Activated T-cell treated with anti-CD3 and anti-CD28 coated beads, Interleukin-2, amount 50 U/mL, for 72 hours (primary cell): ENCODE measurements at regions not wholly inside any gene's neighbourhood (a gene's known extent, or its start where the extent isn't known, plus 50 kb on each side); places are given as distances from the start of the nearest gene placed in this dataset.
A peak's percentile ranks its signal among the peaks of the same experiment; 100 is the strongest.

Experiments
- ATAC-seq, 2 donors: fragments of 150-1000 bp; cut with Tn5 transposase; replicated peaks in 1 of 2; 2 replicates each; pipeline ENCODE4 v1.10.0; 2021; ENCODE audit warnings: moderate library complexity in 2 of 2, mild to moderate bottlenecking in 1 of 2
- DNase-seq, 2 donors: peaks; one replicate each; pipeline ENCODE4 v3.0.0; 2021 to 2022; ENCODE audit warnings: mixed read lengths in 1 of 2
- H3K27ac Mint-ChIP-seq: one replicate; pipeline ENCODE4 v1.8.0; 2022; ENCODE audit warnings: mild to moderate bottlenecking, moderate library complexity, mixed read lengths
- H3K27me3 Mint-ChIP-seq: one replicate; pipeline ENCODE4 v1.8.0; 2022; ENCODE audit warnings: low read depth, mixed read lengths
- H3K36me3 Mint-ChIP-seq, 2 donors: one replicate each; pipeline ENCODE4 v1.8.0; 2022; ENCODE audit warnings: mixed read lengths in 2 of 2, mild to moderate bottlenecking in 1 of 2; ENCODE audit not compliant: insufficient read depth in 2 of 2
- H3K4me1 Mint-ChIP-seq: one replicate; pipeline ENCODE4 v1.8.0; 2022; ENCODE audit warnings: low read depth, mixed read lengths
- H3K4me3 Mint-ChIP-seq, 2 donors: one replicate each; pipeline ENCODE4 v1.8.0; 2022; ENCODE audit warnings: mild to moderate bottlenecking in 2 of 2, mixed read lengths in 2 of 2, moderate library complexity in 2 of 2
- H3K9me3 Mint-ChIP-seq, 2 donors: one replicate each; pipeline ENCODE4 v1.8.0; 2022; ENCODE audit warnings: mixed read lengths in 2 of 2

DNA sequence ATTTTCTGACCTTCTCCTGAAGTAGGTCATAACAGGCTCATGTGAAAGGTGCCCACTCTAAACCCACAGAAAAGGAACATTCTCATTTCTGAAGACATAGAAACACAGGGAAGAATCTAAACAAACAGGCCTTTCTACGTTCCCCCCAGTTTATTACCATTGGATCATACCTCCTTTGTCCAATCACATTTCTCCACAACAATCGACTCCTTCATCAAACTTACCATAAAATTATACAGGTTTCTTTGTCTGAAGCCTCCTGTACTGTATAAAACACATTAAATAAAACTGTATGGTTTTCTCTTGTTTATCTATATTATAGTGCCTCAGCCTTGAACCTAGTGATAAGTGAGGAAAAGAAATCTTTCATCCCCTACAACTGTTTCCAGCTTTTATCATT lies 340.7 kb downstream of the ENC1 start:
- H3K36me3 Mint-ChIP-seq: peaks cover 0 to 2% of the 10 kb centered on the region in 2 donors
- peaks cover 3 to 4% of the 10 kb centered on the region in 2 donors for H3K9me3 Mint-ChIP-seq
- no peak overlapping the region for H3K4me3 Mint-ChIP-seq
- no peak overlapping the region for H3K27ac Mint-ChIP-seq
- peaks cover 15% of the 10 kb centered on the region for H3K27me3 Mint-ChIP-seq
- DNase-seq (no peak), ATAC-seq (no peak)
- no peaks in the 10 kb centered on the region for H3K4me1 Mint-ChIP-seq

DNA sequence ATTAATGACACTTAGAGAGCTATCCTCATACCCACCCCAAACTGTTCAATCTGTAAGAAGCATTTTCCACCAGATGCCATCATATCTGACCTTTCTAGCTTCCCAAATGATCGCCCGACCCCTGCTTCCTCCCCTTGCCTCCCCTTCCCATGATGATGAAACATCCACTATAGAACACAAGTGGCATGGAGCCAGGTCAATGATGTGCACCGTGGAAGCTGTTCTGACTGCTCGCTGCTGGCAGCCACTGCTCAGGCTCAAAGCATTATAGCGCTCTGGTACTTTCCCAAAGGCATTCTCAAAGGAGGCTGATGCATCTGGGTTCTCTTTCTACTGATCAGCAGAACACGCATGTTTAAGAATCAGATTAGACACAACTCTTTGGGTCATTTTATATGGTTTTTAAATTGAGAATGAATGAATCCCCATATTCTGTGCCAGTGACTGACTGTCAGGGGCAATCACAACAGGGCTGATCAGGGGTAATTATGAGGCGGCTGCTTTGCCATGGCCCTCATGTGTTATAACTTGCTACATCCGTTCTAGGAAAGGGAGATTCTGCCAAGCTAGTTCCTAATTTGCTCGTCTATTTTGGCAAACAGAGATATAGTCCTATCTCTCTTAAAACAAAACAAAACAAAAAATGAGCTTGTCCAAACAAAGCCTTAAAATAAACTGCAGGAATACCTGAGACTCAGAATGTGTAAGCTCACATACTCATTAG lies 343.7 kb downstream of the ENC1 start:
- DNase-seq: no peak
- Mint-ChIP-seq H3K4me3 (no peak overlapping the region), H3K4me1 (no peaks in the 10 kb centered on the region), H3K27me3 (peaks cover 10% of the 10 kb centered on the region), H3K9me3 (peaks cover 3 to 4% of the 10 kb centered on the region in 2 donors), H3K27ac (no peak overlapping the region), H3K36me3 (peaks cover 0 to 2% of the 10 kb centered on the region in 2 donors)
- no peak for ATAC-seq

DNA sequence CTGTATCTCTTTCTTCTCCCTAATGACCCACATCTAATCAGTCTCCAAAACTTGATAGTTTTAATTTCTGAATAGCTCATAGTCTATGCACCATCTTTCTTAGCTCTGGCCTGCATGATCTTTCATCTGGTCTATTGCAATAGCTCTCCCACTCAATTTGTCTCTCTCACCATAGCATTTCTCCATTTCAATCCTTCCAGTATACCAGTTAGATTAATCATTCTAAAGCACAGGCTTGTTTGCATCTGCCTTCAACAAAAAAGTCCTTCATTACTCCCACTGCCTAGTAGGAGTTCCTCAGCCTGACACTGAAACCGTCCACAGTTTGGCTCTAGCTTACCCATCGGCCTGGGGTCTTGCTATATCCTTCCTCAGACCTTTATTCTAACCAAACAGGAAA lies 344.9 kb downstream of the ENC1 start:
- H3K27me3 Mint-ChIP-seq: peaks cover 6% of the 10 kb centered on the region
- no peak for ATAC-seq
- H3K9me3 Mint-ChIP-seq: no peaks in the 10 kb centered on the region
- H3K36me3 Mint-ChIP-seq: no peaks in the 10 kb centered on the region
- no peak overlapping the region for H3K27ac Mint-ChIP-seq
- no peaks in the 10 kb centered on the region for H3K4me1 Mint-ChIP-seq
- no peak for DNase-seq
- no peak overlapping the region for H3K4me3 Mint-ChIP-seq

DNA sequence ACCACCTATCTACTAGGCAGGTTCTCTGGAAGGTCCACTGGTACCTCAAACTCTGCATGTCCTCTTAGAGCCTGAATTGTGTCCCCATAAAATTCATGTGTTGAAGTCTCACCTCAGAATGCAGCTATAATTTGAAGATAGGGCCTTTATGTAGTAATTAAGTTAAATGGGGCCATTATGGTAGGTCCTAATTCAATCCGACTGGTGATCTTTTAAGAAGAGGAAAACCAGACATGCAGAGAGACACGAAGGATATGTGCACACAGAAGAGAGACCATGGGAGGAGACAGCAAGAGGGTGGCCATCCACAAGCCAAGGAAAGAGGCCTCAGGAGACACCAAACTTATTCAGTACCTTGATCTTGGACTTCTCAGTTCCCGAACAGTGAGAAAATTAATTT lies 345.4 kb downstream of the ENC1 start:
- no peak for DNase-seq
- ATAC-seq: no peak
- H3K9me3 Mint-ChIP-seq: no peaks in the 10 kb centered on the region

GRCh38 chr5:74294231-74294705 lies 346.3 kb downstream of the ENC1 start:
- peak in 1 of 2 donors; percentile 47 for ATAC-seq
- no peaks in the 10 kb centered on the region for H3K4me1 Mint-ChIP-seq

More for the DNA sequence above, 345.4 kb downstream of the ENC1 start:
- Mint-ChIP-seq H3K4me1 (no peaks in the 10 kb centered on the region), H3K27ac (no peak overlapping the region), H3K4me3 (no peak overlapping the region), H3K27me3 (peaks cover 12% of the 10 kb centered on the region), H3K36me3 (no peaks in the 10 kb centered on the region)

DNA sequence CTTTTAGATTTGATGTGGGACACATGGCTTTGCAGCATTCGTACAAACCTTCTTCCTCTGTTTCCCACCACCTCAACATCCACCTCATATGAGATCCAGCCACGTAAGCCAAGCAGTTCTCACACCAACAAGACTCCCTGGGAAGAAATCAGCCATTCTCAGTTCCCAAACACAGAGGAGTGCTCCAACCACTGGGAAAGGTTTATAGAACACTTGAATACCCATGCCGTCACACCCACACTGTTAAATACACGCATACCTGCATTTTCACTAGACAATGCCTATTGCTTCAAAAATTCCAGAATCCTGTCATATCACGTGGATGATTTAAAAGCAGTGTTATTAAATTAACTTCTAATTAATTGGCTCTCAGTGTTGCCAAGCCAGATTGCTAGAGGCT lies 347.3 kb downstream of the ENC1 start:
- DNase-seq: no peak
- Mint-ChIP-seq H3K27me3 (peaks cover 23% of the 10 kb centered on the region), H3K4me1 (no peaks in the 10 kb centered on the region), H3K27ac (no peak overlapping the region), H3K9me3 (no peaks in the 10 kb centered on the region), H3K36me3 (no peaks in the 10 kb centered on the region), H3K4me3 (no peak overlapping the region)
- ATAC-seq: no peak

More at GRCh38 chr5:74294231-74294705, 346.3 kb downstream of the ENC1 start:
- no peaks in the 10 kb centered on the region for H3K9me3 Mint-ChIP-seq
- no peak overlapping the region for H3K4me3 Mint-ChIP-seq
- H3K27ac Mint-ChIP-seq: no peak overlapping the region
- H3K27me3 Mint-ChIP-seq: peaks cover 16% of the 10 kb centered on the region
- H3K36me3 Mint-ChIP-seq: no peaks in the 10 kb centered on the region
- no peak for DNase-seq

GRCh38 chr5:74290634-74291241 lies 349.8 kb downstream of the ENC1 start:
- Mint-ChIP-seq H3K4me3 (no peak overlapping the region), H3K4me1 (no peaks in the 10 kb centered on the region), H3K36me3 (no peaks in the 10 kb centered on the region), H3K9me3 (no peaks in the 10 kb centered on the region), H3K27ac (no peak overlapping the region), H3K27me3 (peaks cover 28% of the 10 kb centered on the region)
- DNase-seq: no peak
- no peak for ATAC-seq

GRCh38 chr5:74289691-74290090 lies 350.8 kb downstream of the ENC1 start:
- no peaks in the 10 kb centered on the region for H3K4me1 Mint-ChIP-seq
- H3K4me3 Mint-ChIP-seq: no peak overlapping the region
- H3K27me3 Mint-ChIP-seq: peaks cover 32% of the 10 kb centered on the region
- H3K9me3 Mint-ChIP-seq: no peaks in the 10 kb centered on the region
- ATAC-seq (no peak), DNase-seq (no peak)
- no peak overlapping the region for H3K27ac Mint-ChIP-seq
- H3K36me3 Mint-ChIP-seq: no peaks in the 10 kb centered on the region

GRCh38 chr5:74289238-74289637 lies 351.3 kb downstream of the ENC1 start:
- H3K4me1 Mint-ChIP-seq: no peaks in the 10 kb centered on the region
- no peak overlapping the region for H3K27ac Mint-ChIP-seq
- ATAC-seq (no peak), DNase-seq (no peak)
- no peak overlapping the region for H3K4me3 Mint-ChIP-seq
- H3K36me3 Mint-ChIP-seq: no peaks in the 10 kb centered on the region
- H3K27me3 Mint-ChIP-seq: peaks cover 37% of the 10 kb centered on the region
- H3K9me3 Mint-ChIP-seq: no peaks in the 10 kb centered on the region

GRCh38 chr5:74288448-74289108 lies 351.9 kb downstream of the ENC1 start:
- Mint-ChIP-seq H3K4me3 (no peak overlapping the region), H3K9me3 (no peaks in the 10 kb centered on the region), H3K36me3 (no peaks in the 10 kb centered on the region), H3K27me3 (peaks cover 42% of the 10 kb centered on the region), H3K4me1 (no peaks in the 10 kb centered on the region), H3K27ac (no peak overlapping the region)
- DNase-seq: no peak
- no peak for ATAC-seq

- H3K4me3 Mint-ChIP-seq: no peak overlapping the region
These were observed 352.5 kb downstream of the ENC1 start for GRCh38 chr5:74288038-74288437.

DNA sequence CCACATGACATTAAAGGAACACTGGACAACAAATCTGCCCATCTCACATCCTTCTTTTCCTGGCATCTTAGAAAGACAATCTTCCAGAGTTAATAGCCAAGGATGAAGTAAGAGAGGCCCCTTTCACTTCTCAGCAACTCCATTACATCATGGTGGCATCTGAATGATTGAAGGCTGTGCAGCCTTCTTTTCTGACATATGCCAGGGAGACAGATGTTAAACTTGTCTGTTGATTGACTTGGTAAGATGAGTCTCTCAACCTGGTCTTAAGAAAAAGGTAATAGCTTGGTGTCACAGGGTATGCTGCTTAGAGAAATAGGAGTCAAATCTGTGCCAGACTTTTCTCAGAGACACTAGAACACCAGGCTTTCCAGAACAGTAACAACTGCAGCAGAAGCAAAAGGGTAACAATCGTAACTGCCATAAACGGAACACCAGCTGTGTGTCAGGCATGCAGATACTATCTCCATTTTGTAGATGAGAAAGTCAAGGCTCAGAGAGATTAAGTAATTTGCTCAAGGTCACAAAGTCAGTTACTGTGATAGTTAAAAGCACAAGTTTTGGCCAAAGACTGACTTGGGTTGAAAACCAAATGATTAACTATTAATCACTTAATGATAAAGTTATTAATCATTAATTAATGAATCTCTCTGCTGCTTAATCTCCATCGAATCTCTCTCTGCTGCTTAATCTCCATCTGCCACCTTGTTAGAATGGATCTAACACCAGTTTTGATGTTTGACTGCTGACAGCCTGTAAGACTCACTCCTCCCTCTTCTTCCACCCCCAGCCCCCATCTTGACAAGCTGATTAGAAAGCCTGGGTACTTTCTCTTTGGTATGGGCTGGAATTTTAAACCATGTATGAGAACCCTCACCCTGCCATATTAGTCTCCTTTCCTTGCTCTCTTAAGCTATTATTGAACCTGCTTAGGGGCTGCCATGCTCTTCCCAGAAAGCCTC lies 353.5 kb downstream of the ENC1 start:
- Mint-ChIP-seq H3K27me3 (peaks cover 50% of the 10 kb centered on the region), H3K36me3 (no peaks in the 10 kb centered on the region), H3K4me1 (no peaks in the 10 kb centered on the region), H3K27ac (no peak overlapping the region), H3K4me3 (no peak overlapping the region), H3K9me3 (no peaks in the 10 kb centered on the region)
- no peak for DNase-seq
- ATAC-seq: no peak

More at GRCh38 chr5:74288038-74288437, 352.5 kb downstream of the ENC1 start:
- no peak for ATAC-seq
- peaks cover 47% of the 10 kb centered on the region for H3K27me3 Mint-ChIP-seq
- H3K9me3 Mint-ChIP-seq: no peaks in the 10 kb centered on the region
- H3K36me3 Mint-ChIP-seq: no peaks in the 10 kb centered on the region
- no peak for DNase-seq
- H3K4me1 Mint-ChIP-seq: no peaks in the 10 kb centered on the region
- no peak overlapping the region for H3K27ac Mint-ChIP-seq
